ENCODE measurements at regions not wholly inside any gene's neighbourhood (a gene's known extent, or its start where the extent isn't known, plus 50 kb on each side); places are given as distances from the start of the nearest gene placed in this dataset.

DNA sequence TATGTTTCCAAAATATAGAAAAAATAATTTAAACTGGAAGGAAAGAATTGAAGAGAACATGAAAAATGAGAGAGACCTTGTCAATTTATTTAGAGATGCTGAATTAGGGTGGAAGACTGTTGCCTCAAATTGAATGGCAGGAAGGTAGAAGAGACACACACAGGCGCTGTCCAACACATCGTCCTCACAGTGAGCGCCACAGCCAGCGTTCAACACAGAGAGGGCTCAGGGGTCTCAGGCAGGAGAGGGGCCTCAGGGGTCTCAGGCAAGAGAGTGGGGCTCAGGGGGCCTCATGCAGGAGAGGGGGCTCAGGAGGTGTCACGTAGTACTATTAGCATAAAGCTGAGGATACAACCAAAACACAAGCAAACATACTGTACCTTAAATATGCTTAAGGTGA lies 65.7 kb downstream of the TMEM18 start:
- ChIA-PET POLR2A (no interaction called here), CTCF (no interaction called here)
- DNase-seq (ENCODE audit: extremely low spot score) = no peak
- no peak for TF ChIP-seq FOXK2 (IDR thresholded peaks at IDR 0.05)
- TF ChIP-seq SP1 (IDR thresholded peaks at IDR 0.05) = no peak
- no peak for TF ChIP-seq HDGF (IDR thresholded peaks at IDR 0.05; ENCODE audit: borderline replicate concordance)
- TF ChIP-seq L3MBTL2 (conservative IDR thresholded peaks at IDR 0.05) = no peak
- no peak for TF ChIP-seq CTBP1 (IDR thresholded peaks at IDR 0.05; ENCODE audit: borderline replicate concordance)

GRCh38 chr2:610491-610890 lies 66.7 kb downstream of the TMEM18 start:
- no peak for DNase-seq (ENCODE audit: extremely low spot score)
- TF ChIP-seq FOXK2 (IDR thresholded peaks at IDR 0.05) (no peak), FOXM1 (IDR thresholded peaks at IDR 0.05; ENCODE audit: borderline replicate concordance) (no peak), SP1 (IDR thresholded peaks at IDR 0.05) (no peak), ZNF384 (IDR thresholded peaks at IDR 0.05) (no peak), CTBP1 (IDR thresholded peaks at IDR 0.05; ENCODE audit: borderline replicate concordance) (no peak), TARDBP (IDR thresholded peaks at IDR 0.05) (no peak), SUZ12 (IDR thresholded peaks at IDR 0.05) (no peak), LEF1 (IDR thresholded peaks at IDR 0.05; ENCODE audit: borderline replicate concordance) (no peak), FOXA1 (IDR thresholded peaks at IDR 0.05) (no peak), ARNT (IDR thresholded peaks at IDR 0.05) (no peak)
- POLR2A ChIA-PET = no interaction called here
- CTCF ChIA-PET = no interaction called here

DNA sequence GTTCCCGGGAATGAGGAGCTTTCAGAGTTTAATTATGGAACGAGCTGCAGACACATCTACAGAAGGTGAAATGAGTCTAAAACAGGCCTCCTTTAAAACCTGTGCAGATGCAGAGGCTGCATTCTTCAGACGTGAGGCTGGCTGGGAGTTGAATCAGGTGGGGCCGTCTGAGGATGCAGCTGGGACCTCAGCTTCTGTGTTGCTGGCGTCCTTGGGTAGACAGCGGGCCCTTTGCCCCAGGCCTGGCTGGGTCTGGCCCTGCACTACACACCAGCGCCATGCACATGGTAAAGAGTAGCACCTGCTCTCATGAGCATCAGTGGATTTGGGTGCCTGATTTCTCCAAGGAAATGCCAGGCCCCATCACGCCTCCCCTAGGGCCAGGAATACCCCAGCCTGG lies 67.3 kb downstream of the TMEM18 start:
- TF ChIP-seq BHLHE40 (IDR thresholded peaks at IDR 0.05; ENCODE audit: borderline replicate concordance) = no peak
- TF ChIP-seq L3MBTL2 (conservative IDR thresholded peaks at IDR 0.05) = no peak
- DNase-seq (ENCODE audit: extremely low spot score) = no peak
- ChIA-PET POLR2A (no interaction called here), CTCF (interaction anchor here (0.5 kb wide), 1 partner anchor 81 kb away, joined by 3 read pairs; no protein-coding TSS in a partner anchor)

DNA sequence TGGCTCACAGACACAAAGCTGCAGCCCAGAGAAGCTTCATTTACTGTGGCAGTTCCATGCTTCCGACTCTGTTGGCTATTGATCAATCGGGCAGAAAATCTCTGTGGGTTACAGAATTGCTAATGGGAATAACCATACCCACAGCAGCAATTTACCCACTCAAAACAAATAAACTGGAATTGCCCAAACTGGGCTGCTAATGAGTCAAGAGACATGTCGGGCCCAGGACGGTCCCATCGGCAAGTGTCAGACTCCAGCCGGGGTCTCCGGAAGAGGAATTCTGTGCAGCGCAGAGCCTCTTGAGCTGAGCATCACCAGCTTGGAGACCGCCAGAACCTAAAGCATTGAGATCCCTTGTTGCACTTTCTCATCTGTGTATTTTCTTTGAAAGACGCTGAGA lies 67.8 kb downstream of the TMEM18 start:
- CTCF ChIA-PET = interaction anchor here (0.5 kb wide), 1 partner anchor 81 kb away, joined by 3 read pairs; no protein-coding TSS in a partner anchor
- POLR2A ChIA-PET = no interaction called here
- DNase-seq (ENCODE audit: extremely low spot score) = no peak
- TF ChIP-seq FOXK2 (IDR thresholded peaks at IDR 0.05) = no peak
- TF ChIP-seq ARNT (IDR thresholded peaks at IDR 0.05) = no peak
- no peak for TF ChIP-seq TARDBP (IDR thresholded peaks at IDR 0.05)
- TF ChIP-seq CTBP1 (IDR thresholded peaks at IDR 0.05; ENCODE audit: borderline replicate concordance) = no peak
- no peak for TF ChIP-seq L3MBTL2 (conservative IDR thresholded peaks at IDR 0.05)
- no peak for TF ChIP-seq LEF1 (IDR thresholded peaks at IDR 0.05; ENCODE audit: borderline replicate concordance)
- no peak for TF ChIP-seq BHLHE40 (IDR thresholded peaks at IDR 0.05; ENCODE audit: borderline replicate concordance)
- no peak for TF ChIP-seq ZNF384 (IDR thresholded peaks at IDR 0.05)
- TF ChIP-seq, protein P1, sequence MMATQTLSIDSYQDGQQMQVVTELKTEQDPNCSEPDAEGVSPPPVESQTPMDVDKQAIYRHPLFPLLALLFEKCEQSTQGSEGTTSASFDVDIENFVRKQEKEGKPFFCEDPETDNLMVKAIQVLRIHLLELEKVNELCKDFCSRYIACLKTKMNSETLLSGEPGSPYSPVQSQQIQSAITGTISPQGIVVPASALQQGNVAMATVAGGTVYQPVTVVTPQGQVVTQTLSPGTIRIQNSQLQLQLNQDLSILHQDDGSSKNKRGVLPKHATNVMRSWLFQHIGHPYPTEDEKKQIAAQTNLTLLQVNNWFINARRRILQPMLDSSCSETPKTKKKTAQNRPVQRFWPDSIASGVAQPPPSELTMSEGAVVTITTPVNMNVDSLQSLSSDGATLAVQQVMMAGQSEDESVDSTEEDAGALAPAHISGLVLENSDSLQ (IDR thresholded peaks at IDR 0.05) = no peak
- no peak for TF ChIP-seq SP1 (IDR thresholded peaks at IDR 0.05)
- no peak for TF ChIP-seq FOXM1 (IDR thresholded peaks at IDR 0.05; ENCODE audit: borderline replicate concordance)
- TF ChIP-seq HDGF (IDR thresholded peaks at IDR 0.05; ENCODE audit: borderline replicate concordance) = no peak
- TF ChIP-seq FOXA1 (IDR thresholded peaks at IDR 0.05) = no peak
- TF ChIP-seq SUZ12 (IDR thresholded peaks at IDR 0.05) = no peak
- no peak for TF ChIP-seq NFRKB (IDR thresholded peaks at IDR 0.05)
- no peak for TF ChIP-seq ELF4 (IDR thresholded peaks at IDR 0.05)

- POLR2A ChIA-PET = no interaction called here
- CTCF ChIA-PET = interaction anchor here (0.5 kb wide), 1 partner anchor 445 kb away, joined by 3 read pairs; no protein-coding TSS in a partner anchor
- no peak for TF ChIP-seq FOXM1 (IDR thresholded peaks at IDR 0.05; ENCODE audit: borderline replicate concordance)
- TF ChIP-seq LEF1 (IDR thresholded peaks at IDR 0.05; ENCODE audit: borderline replicate concordance) = no peak
- no peak for TF ChIP-seq BHLHE40 (IDR thresholded peaks at IDR 0.05; ENCODE audit: borderline replicate concordance)
- no peak for TF ChIP-seq FOXA1 (IDR thresholded peaks at IDR 0.05)
- TF ChIP-seq SUZ12 (IDR thresholded peaks at IDR 0.05) = no peak
- TF ChIP-seq CTBP1 (IDR thresholded peaks at IDR 0.05; ENCODE audit: borderline replicate concordance) = no peak
- TF ChIP-seq, protein P1 (IDR thresholded peaks at IDR 0.05) = no peak
- no peak for DNase-seq (ENCODE audit: extremely low spot score)
These were observed 68.5 kb downstream of the TMEM18 start for GRCh38 chr2:608711-609110.

DNA sequence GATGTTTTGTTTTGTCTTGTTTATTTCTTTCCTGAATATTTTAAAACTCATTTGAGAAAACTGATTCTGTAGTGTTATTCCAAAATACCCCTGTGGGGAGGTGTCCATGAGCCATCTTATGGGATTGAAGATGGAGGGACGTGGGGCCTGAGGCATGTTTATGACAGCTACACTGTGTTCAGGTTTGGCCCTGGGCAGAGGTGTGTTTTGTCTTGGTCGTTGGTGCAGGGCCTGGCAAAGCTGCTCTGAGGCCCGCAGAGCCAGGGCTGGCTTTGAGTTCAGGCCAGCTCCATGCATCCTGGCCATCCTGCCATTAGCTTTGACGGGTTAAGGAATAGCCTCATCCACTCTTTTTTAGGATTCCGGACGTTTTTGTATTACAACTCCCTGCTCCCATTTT lies 68.9 kb downstream of the TMEM18 start:
- TF ChIP-seq LEF1 (IDR thresholded peaks at IDR 0.05; ENCODE audit: borderline replicate concordance) (no peak), FOXA1 (IDR thresholded peaks at IDR 0.05) (no peak)
- TF ChIP-seq, protein P1 (IDR thresholded peaks at IDR 0.05) = no peak
- ChIA-PET POLR2A (no interaction called here), CTCF (interaction anchor here (0.5 kb wide), 1 partner anchor 445 kb away, joined by 3 read pairs; no protein-coding TSS in a partner anchor)
- DNase-seq (ENCODE audit: extremely low spot score) = no peak

DNA sequence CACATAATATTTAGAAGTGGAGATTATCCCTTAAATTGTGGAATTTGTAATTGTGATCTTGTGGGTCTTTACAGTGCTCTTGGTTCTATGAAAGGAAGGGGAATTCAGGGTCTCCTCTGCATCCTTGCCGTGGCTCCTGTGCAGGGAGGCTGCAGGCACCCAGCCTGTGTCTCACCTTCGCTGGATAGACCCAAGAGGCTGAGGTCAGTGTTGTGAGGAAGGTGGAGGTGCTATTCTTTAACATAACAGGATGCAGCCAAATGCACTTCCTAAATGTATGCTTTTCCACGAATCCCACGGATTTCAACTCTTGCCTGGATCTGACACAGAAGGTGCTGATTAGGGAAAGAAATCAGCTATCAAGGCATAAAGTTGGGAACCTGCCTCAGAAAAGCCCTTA lies 69.5 kb downstream of the TMEM18 start:
- no peak for DNase-seq (ENCODE audit: extremely low spot score)
- no peak for TF ChIP-seq CTBP1 (IDR thresholded peaks at IDR 0.05; ENCODE audit: borderline replicate concordance)
- no peak for TF ChIP-seq ZNF384 (IDR thresholded peaks at IDR 0.05)
- TF ChIP-seq SUZ12 (IDR thresholded peaks at IDR 0.05) = no peak
- TF ChIP-seq FOXA1 (IDR thresholded peaks at IDR 0.05) = no peak
- no peak for TF ChIP-seq NFRKB (IDR thresholded peaks at IDR 0.05)
- TF ChIP-seq ARNT (IDR thresholded peaks at IDR 0.05) = no peak
- TF ChIP-seq FOXM1 (IDR thresholded peaks at IDR 0.05; ENCODE audit: borderline replicate concordance) = no peak
- no peak for TF ChIP-seq ELF4 (IDR thresholded peaks at IDR 0.05)
- TF ChIP-seq, protein P1 (IDR thresholded peaks at IDR 0.05) = no peak
- no peak for TF ChIP-seq L3MBTL2 (conservative IDR thresholded peaks at IDR 0.05)
- no peak for TF ChIP-seq HDGF (IDR thresholded peaks at IDR 0.05; ENCODE audit: borderline replicate concordance)
- TF ChIP-seq SP1 (IDR thresholded peaks at IDR 0.05) = no peak
- no peak for TF ChIP-seq TARDBP (IDR thresholded peaks at IDR 0.05)
- TF ChIP-seq FOXK2 (IDR thresholded peaks at IDR 0.05) = no peak
- CTCF ChIA-PET = no interaction called here
- POLR2A ChIA-PET = no interaction called here

All from HEK293T (cell line).